ENCODE measurements at regions not wholly inside any gene's neighbourhood (a gene's known extent, or its start where the extent isn't known, plus 50 kb on each side); places are given as distances from the start of the nearest gene placed in this dataset.

DNA sequence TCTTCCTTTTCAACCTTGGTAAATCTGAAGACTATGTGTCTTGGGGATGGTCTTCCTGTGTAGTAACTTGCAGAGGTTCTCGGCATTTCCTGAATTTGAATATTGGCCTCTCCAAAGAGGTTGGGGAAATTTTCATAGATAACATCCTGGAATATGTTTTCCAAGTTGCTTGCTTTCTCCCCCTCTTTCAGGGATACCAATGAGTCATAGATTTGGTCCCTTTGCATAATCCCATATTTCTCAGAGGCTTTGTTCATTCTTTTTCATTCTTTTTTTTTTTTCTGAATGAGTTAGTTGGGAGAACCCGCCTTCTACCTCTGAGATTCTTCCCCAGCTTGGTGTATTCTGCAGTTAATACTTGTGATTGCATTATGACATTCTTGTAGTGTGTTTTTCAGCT is 549.2 kb upstream of the AMOT start:
- TF ChIP-seq, protein P1, sequence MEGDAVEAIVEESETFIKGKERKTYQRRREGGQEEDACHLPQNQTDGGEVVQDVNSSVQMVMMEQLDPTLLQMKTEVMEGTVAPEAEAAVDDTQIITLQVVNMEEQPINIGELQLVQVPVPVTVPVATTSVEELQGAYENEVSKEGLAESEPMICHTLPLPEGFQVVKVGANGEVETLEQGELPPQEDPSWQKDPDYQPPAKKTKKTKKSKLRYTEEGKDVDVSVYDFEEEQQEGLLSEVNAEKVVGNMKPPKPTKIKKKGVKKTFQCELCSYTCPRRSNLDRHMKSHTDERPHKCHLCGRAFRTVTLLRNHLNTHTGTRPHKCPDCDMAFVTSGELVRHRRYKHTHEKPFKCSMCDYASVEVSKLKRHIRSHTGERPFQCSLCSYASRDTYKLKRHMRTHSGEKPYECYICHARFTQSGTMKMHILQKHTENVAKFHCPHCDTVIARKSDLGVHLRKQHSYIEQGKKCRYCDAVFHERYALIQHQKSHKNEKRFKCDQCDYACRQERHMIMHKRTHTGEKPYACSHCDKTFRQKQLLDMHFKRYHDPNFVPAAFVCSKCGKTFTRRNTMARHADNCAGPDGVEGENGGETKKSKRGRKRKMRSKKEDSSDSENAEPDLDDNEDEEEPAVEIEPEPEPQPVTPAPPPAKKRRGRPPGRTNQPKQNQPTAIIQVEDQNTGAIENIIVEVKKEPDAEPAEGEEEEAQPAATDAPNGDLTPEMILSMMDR (IDR thresholded peaks at IDR 0.05), result no peak
- TF ChIP-seq POLR2A (IDR thresholded peaks at IDR 0.05), result no peak
- no peak for TF ChIP-seq EP300 (IDR thresholded peaks at IDR 0.05)

All from tibial nerve (tissue), 4 donors.